Osteoblast (primary cell): ENCODE measurements at regions not wholly inside any gene's neighbourhood (a gene's known extent, or its start where the extent isn't known, plus 50 kb on each side); places are given as distances from the start of the nearest gene placed in this dataset.
"Not testable (repeated sequence)": the region's sequence is repeated elsewhere in the genome, so short reads cannot be mapped to it uniquely, and the experiment has no call there.

ENCODE experiments used
- DNase-seq: peaks from one replicate; pipeline ENCODE4 v3.0.0; 2011; ENCODE audit warnings: low spot score, mixed read lengths; ENCODE audit not compliant: insufficient read length; ENCODE audit errors: missing footprints
- H2AFZ ChIP-seq: 2 replicates; pipeline ENCODE4 v1.6.0; 2011; ENCODE audit warnings: mild to moderate bottlenecking, low read length
- H3K27ac ChIP-seq: 2 replicates; pipeline ENCODE4 v1.5.1; 2011; ENCODE audit warnings: mild to moderate bottlenecking, low read depth, low read length, moderate library complexity
- H3K27me3 ChIP-seq: 2 replicates; pipeline ENCODE4 v1.6.0; 2012; ENCODE audit warnings: mild to moderate bottlenecking, control low read depth, inconsistent platforms, low read length, moderate library complexity; ENCODE audit not compliant: insufficient read depth
- H3K36me3 ChIP-seq: 2 replicates; pipeline ENCODE4 v1.5.1; 2011; ENCODE audit warnings: mild to moderate bottlenecking, low read length, control low read depth, moderate library complexity; ENCODE audit not compliant: insufficient read depth
- H3K4me1 ChIP-seq: 2 replicates; pipeline ENCODE4 v1.5.1; 2011; ENCODE audit warnings: mild to moderate bottlenecking, low read length, control low read depth, moderate library complexity; ENCODE audit not compliant: insufficient read depth
- H3K4me2 ChIP-seq: 2 replicates; pipeline ENCODE4 v1.6.0; 2011; ENCODE audit warnings: mild to moderate bottlenecking, low read length; ENCODE audit not compliant: insufficient read depth
- H3K4me3 ChIP-seq: fragments of 200-600 bp; sonication (generic); 3 replicates; pipeline ENCODE4 v1.5.1; 2012; ENCODE audit warnings: mild to moderate bottlenecking, low read length, inconsistent platforms; ENCODE audit not compliant: insufficient read depth
- H3K79me2 ChIP-seq: 2 replicates; pipeline ENCODE4 v1.6.0; 2012; ENCODE audit warnings: mild to moderate bottlenecking, low read length, control low read depth, inconsistent platforms; ENCODE audit not compliant: insufficient read depth
- H3K9me3 ChIP-seq: 2 replicates; pipeline ENCODE4 v1.5.1; 2011; ENCODE audit warnings: low read depth, low read length, control low read depth
- H4K20me1 ChIP-seq: 2 replicates; pipeline ENCODE4 v1.6.0; 2012; ENCODE audit warnings: mild to moderate bottlenecking, low read length, control low read depth; ENCODE audit not compliant: insufficient read depth
- TF ChIP-seq, protein P1 (sequence below): IDR thresholded peaks from 2 replicates; pipeline ENCODE4 v1.5.1; 2011; ENCODE audit warnings: mild to moderate bottlenecking, low read depth, low read length, moderate library complexity; ENCODE audit errors: extremely low read depth

- Histone ChIP-seq H2AFZ (no peak overlapping the region), H3K27me3 (peaks cover 21% of the 10 kb centered on the region), H3K36me3 (no peaks in the 10 kb centered on the region)
Measured at GRCh38 chr1:47502746-47503370, 65.0 kb downstream of the FOXD2 start.

DNA sequence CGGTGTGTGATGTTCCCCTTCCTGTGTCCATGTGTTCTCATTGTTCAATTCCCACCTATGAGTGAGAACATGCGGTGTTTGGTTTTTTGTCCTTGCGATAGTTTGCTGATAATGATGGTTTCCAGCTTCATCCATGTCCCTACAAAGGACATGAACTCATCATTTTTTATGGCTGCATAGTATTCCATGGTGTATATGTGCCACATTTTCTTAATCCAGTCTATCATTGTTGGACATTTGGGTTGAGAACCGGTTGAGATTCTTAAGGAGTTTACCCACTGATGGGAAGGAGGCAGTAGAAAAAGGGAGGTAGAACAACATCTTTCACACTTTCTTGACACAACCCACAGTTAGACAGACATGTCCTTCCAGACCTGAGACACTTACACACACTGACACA lies 67.0 kb downstream of the FOXD2 start:
- H3K9me3 ChIP-seq, H3K36me3 ChIP-seq, H3K27ac ChIP-seq, H3K4me1 ChIP-seq, H3K79me2 ChIP-seq, DNase-seq, H4K20me1 ChIP-seq, H3K4me2 ChIP-seq, H2AFZ ChIP-seq, H3K4me3 ChIP-seq: not testable (repeated sequence)
- H3K27me3 ChIP-seq, result peaks cover 36% of the 10 kb centered on the region

More at GRCh38 chr1:47502746-47503370, 65.0 kb downstream of the FOXD2 start:
- Histone ChIP-seq H3K4me2 (no peak overlapping the region), H3K4me1 (no peaks in the 10 kb centered on the region), H3K27ac (no peak overlapping the region), H3K79me2 (no peaks in the 10 kb centered on the region), H4K20me1 (no peaks in the 10 kb centered on the region), H3K9me3 (no peaks in the 10 kb centered on the region), H3K4me3 (no peak overlapping the region)
- TF ChIP-seq, protein P1, sequence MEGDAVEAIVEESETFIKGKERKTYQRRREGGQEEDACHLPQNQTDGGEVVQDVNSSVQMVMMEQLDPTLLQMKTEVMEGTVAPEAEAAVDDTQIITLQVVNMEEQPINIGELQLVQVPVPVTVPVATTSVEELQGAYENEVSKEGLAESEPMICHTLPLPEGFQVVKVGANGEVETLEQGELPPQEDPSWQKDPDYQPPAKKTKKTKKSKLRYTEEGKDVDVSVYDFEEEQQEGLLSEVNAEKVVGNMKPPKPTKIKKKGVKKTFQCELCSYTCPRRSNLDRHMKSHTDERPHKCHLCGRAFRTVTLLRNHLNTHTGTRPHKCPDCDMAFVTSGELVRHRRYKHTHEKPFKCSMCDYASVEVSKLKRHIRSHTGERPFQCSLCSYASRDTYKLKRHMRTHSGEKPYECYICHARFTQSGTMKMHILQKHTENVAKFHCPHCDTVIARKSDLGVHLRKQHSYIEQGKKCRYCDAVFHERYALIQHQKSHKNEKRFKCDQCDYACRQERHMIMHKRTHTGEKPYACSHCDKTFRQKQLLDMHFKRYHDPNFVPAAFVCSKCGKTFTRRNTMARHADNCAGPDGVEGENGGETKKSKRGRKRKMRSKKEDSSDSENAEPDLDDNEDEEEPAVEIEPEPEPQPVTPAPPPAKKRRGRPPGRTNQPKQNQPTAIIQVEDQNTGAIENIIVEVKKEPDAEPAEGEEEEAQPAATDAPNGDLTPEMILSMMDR, result no peak
- no peak for DNase-seq

- H3K9me3 ChIP-seq, result no peaks in the 10 kb centered on the region
- no peaks in the 10 kb centered on the region for H4K20me1 ChIP-seq
- H3K4me3 ChIP-seq, result no peak overlapping the region
- no peak overlapping the region for H3K4me2 ChIP-seq
- no peak overlapping the region for H2AFZ ChIP-seq
- H3K4me1 ChIP-seq, result peaks cover 3% of the 10 kb centered on the region
- TF ChIP-seq, protein P1, result no peak
- H3K36me3 ChIP-seq, result no peaks in the 10 kb centered on the region
- no peaks in the 10 kb centered on the region for H3K79me2 ChIP-seq
- no peak overlapping the region for H3K27ac ChIP-seq
- peaks cover 38% of the 10 kb centered on the region for H3K27me3 ChIP-seq
- no peak for DNase-seq
Measured at GRCh38 chr1:47505267-47505666, 67.4 kb downstream of the FOXD2 start.

GRCh38 chr1:47506053-47506452 lies 68.2 kb downstream of the FOXD2 start:
- no peaks in the 10 kb centered on the region for H3K36me3 ChIP-seq
- DNase-seq, result no peak
- H3K9me3 ChIP-seq, result no peaks in the 10 kb centered on the region
- no peak overlapping the region for H3K27ac ChIP-seq
- H4K20me1 ChIP-seq, result no peaks in the 10 kb centered on the region
- H3K4me1 ChIP-seq, result peaks cover 3% of the 10 kb centered on the region
- no peaks in the 10 kb centered on the region for H3K79me2 ChIP-seq
- TF ChIP-seq, protein P1, result no peak
- peaks cover 38% of the 10 kb centered on the region for H3K27me3 ChIP-seq
- no peak overlapping the region for H3K4me3 ChIP-seq
- H2AFZ ChIP-seq, result no peak overlapping the region
- no peak overlapping the region for H3K4me2 ChIP-seq
